HepG2 (cell line): ENCODE measurements at regions not wholly inside any gene's neighbourhood (a gene's known extent, or its start where the extent isn't known, plus 50 kb on each side); places are given as distances from the start of the nearest gene placed in this dataset.

Source experiments
- CEBPG ChIP-seq: IDR thresholded peaks from 2 replicates; pipeline ENCODE4 v1.6.1; 2016
- DDIT3 ChIP-seq: sonication (generic); formaldehyde crosslinking; IDR thresholded peaks from 2 replicates; pipeline ENCODE4 v1.4.0; 2020; ENCODE audit warnings: mild to moderate bottlenecking, missing genetic modification reagents
- FOXO4 ChIP-seq: sonication (generic); formaldehyde crosslinking; conservative IDR thresholded peaks from 2 replicates; pipeline ENCODE4 v1.8.1; 2023; ENCODE audit warnings: missing genetic modification reagents
- FOXP4 ChIP-seq: sonication (generic); formaldehyde crosslinking; IDR thresholded peaks from 2 replicates; pipeline ENCODE4 v1.4.0; 2020; ENCODE audit warnings: missing genetic modification reagents
- KDM5B ChIP-seq: sonication (generic); formaldehyde crosslinking; IDR thresholded peaks from 2 replicates; pipeline ENCODE4 v1.4.0; 2020; ENCODE audit warnings: missing genetic modification reagents, mild to moderate bottlenecking, borderline replicate concordance
- KMT2B ChIP-seq: IDR thresholded peaks from 2 replicates; pipeline ENCODE4 v1.6.1; 2016; ENCODE audit warnings: missing genetic modification reagents, missing compliant biosample characterization
- NCOA5 ChIP-seq: sonication (generic); formaldehyde crosslinking; IDR thresholded peaks from 2 replicates; pipeline ENCODE4 v1.4.0; 2020; ENCODE audit warnings: missing genetic modification reagents
- NCOR1 ChIP-seq: fragments of 200-600 bp; sonication (generic); IDR thresholded peaks from 2 replicates; pipeline ENCODE4 v1.7.0; 2017; ENCODE audit warnings: antibody characterized with exemption, low read length, borderline replicate concordance
- PCBP2 ChIP-seq: fragments of 200-400 bp; formaldehyde crosslinking; optimal IDR thresholded peaks from 2 replicates; pipeline ENCODE3; 2018; ENCODE audit warnings: low read length, low read depth; ENCODE audit not compliant: poor library complexity, severe bottlenecking
- RAD21 ChIP-seq: fragments of 450-650 bp; formaldehyde crosslinking; IDR thresholded peaks from 2 replicates; pipeline ENCODE4 v1.5.0; 2020; ENCODE audit warnings: mild to moderate bottlenecking
- SMARCE1 ChIP-seq: fragments of 450-650 bp; IDR thresholded peaks from 2 replicates; pipeline ENCODE4 v1.6.1; 2017; ENCODE audit warnings: borderline replicate concordance
- TOE1 ChIP-seq: sonication (generic); formaldehyde crosslinking; IDR thresholded peaks from 2 replicates; pipeline ENCODE4 v1.4.0; 2020; ENCODE audit warnings: mild to moderate bottlenecking, missing genetic modification reagents
- ZBTB1 ChIP-seq: sonication (generic); formaldehyde crosslinking; IDR thresholded peaks from 2 replicates; pipeline ENCODE4 v1.4.0; 2020; ENCODE audit warnings: missing genetic modification reagents, borderline replicate concordance
- ZBTB20 ChIP-seq: sonication (generic); formaldehyde crosslinking; IDR thresholded peaks from 2 replicates; pipeline ENCODE4 v1.8.1; 2023; ENCODE audit warnings: missing genetic modification reagents, low read depth, mild to moderate bottlenecking, borderline replicate concordance
- ZBTB49 ChIP-seq: sonication (generic); formaldehyde crosslinking; IDR thresholded peaks from 2 replicates; pipeline ENCODE4 v1.4.0; 2020; ENCODE audit warnings: missing genetic modification reagents, borderline replicate concordance
- ZBTB8A ChIP-seq: sonication (generic); formaldehyde crosslinking; IDR thresholded peaks from 2 replicates; pipeline ENCODE4 v1.4.0; 2020; ENCODE audit warnings: mild to moderate bottlenecking, low read depth, missing genetic modification reagents, borderline replicate concordance
- ZNF337 ChIP-seq: sonication (generic); formaldehyde crosslinking; IDR thresholded peaks from 2 replicates; pipeline ENCODE4 v1.5.1; 2020; ENCODE audit warnings: missing genetic modification reagents, low read depth, mild to moderate bottlenecking, borderline replicate concordance
- ZNF430 ChIP-seq: sonication (generic); formaldehyde crosslinking; IDR thresholded peaks from 2 replicates; pipeline ENCODE4 v1.9.0; 2021; ENCODE audit warnings: mild to moderate bottlenecking, missing genetic modification reagents
- ZNF484 ChIP-seq: sonication (generic); formaldehyde crosslinking; IDR thresholded peaks from 2 replicates; pipeline ENCODE4 v1.5.1; 2020; ENCODE audit warnings: mild to moderate bottlenecking, low read depth, missing genetic modification reagents, borderline replicate concordance
- ZNF800 ChIP-seq: sonication (generic); formaldehyde crosslinking; IDR thresholded peaks from 2 replicates; pipeline ENCODE4 v1.4.0; 2020; ENCODE audit warnings: missing genetic modification reagents
- ZSCAN31 ChIP-seq: sonication (generic); formaldehyde crosslinking; IDR thresholded peaks from 2 replicates; pipeline ENCODE4 v1.5.0; 2020; ENCODE audit warnings: low read depth, mild to moderate bottlenecking, missing genetic modification reagents
- ZSCAN9 ChIP-seq: IDR thresholded peaks from 2 replicates; pipeline ENCODE4 v1.6.1; 2016; ENCODE audit warnings: borderline replicate concordance

- TF ChIP-seq ZNF800: no peak; the same call in 1 of the 2 replicates
- TF ChIP-seq ZNF337 (CRISPR knock-in tag): peak; percentile 58; the same call in 1 of the 2 replicates
- TF ChIP-seq RAD21 (CRISPR knock-in tag): no peak
- TF ChIP-seq ZSCAN31 (CRISPR knock-in tag): no peak
- no peak for TF ChIP-seq ZBTB1 (CRISPR knock-in tag)
- TF ChIP-seq ZBTB49 (CRISPR knock-in tag): peak; percentile 85; the same call in 1 of the 2 replicates
- 0 out of 2 replicates have a peak, but pooled peaks have one; percentile 23 for TF ChIP-seq KMT2B (CRISPR knock-in tag)
- no peak for TF ChIP-seq SMARCE1
- no peak for TF ChIP-seq NCOA5 (CRISPR knock-in tag)
- TF ChIP-seq PCBP2: no peak
- peak; percentile 81; the same call in 1 of the 2 replicates for TF ChIP-seq NCOR1
- TF ChIP-seq FOXO4 (CRISPR knock-in tag): no peak
- TF ChIP-seq ZNF484: no peak
- peak; percentile 79; the same call in 1 of the 2 replicates for TF ChIP-seq ZBTB20 (CRISPR knock-in tag)
- TF ChIP-seq ZSCAN9 (CRISPR knock-in tag): peak; percentile 94; the same call in 1 of the 2 replicates
- peak; percentile 83; the same call in 1 of the 2 replicates for TF ChIP-seq CEBPG
- peak; percentile 42 for TF ChIP-seq ZNF430 (CRISPR knock-in tag)
- TF ChIP-seq DDIT3: no peak
- no peak for TF ChIP-seq KDM5B (CRISPR knock-in tag)
- no peak for TF ChIP-seq TOE1 (CRISPR knock-in tag)
- no peak for TF ChIP-seq ZBTB8A (CRISPR knock-in tag)
- TF ChIP-seq FOXP4: peak; percentile 98
Observed at GRCh38 chr20:50405915-50406609, 104.1 kb upstream of the PTPN1 start (continued).
